Dendritic cell treated with granulocyte-macrophage colony-stimulating factor and Interleukin-4, amounts not matched to agents 40 ng/mL and 50 ng/mL, for 4 days (primary cell): ENCODE measurements at regions not wholly inside any gene's neighbourhood (a gene's known extent, or its start where the extent isn't known, plus 50 kb on each side); places are given as distances from the start of the nearest gene placed in this dataset.

ENCODE experiments used
- H3K27ac Mint-ChIP-seq: one replicate; pipeline ENCODE4 v1.8.0; 2022; ENCODE audit warnings: mild to moderate bottlenecking, mixed read lengths
- H3K27me3 Mint-ChIP-seq: one replicate; pipeline ENCODE4 v1.8.0; 2022; ENCODE audit warnings: mild to moderate bottlenecking, mixed read lengths
- H3K36me3 Mint-ChIP-seq: one replicate; pipeline ENCODE4 v1.8.0; 2022; ENCODE audit warnings: low read depth, mixed read lengths
- H3K4me1 Mint-ChIP-seq: one replicate; pipeline ENCODE4 v1.8.0; 2022; ENCODE audit warnings: low read depth, mixed read lengths
- H3K4me3 Mint-ChIP-seq: one replicate; pipeline ENCODE4 v1.8.0; 2022; ENCODE audit warnings: mild to moderate bottlenecking, moderate library complexity, mixed read lengths
- H3K9me3 Mint-ChIP-seq: one replicate; pipeline ENCODE4 v1.8.0; 2022; ENCODE audit warnings: mixed read lengths
- intact Hi-C: fragments of 100-400 bp; cut with micrococcal nuclease; formaldehyde crosslinking; loops from one replicate; pipeline ENCODE4 v1.15.0; 2022

- no peak overlapping the region for H3K27ac Mint-ChIP-seq
- intact Hi-C loops, result no loop called here
- no peaks in the 10 kb centered on the region for H3K27me3 Mint-ChIP-seq
- H3K4me1 Mint-ChIP-seq, result no peaks in the 10 kb centered on the region
- no peak overlapping the region for H3K4me3 Mint-ChIP-seq
- no peaks in the 10 kb centered on the region for H3K36me3 Mint-ChIP-seq
- no peaks in the 10 kb centered on the region for H3K9me3 Mint-ChIP-seq
Measured at GRCh38 chr6:56311061-56311460, 63.7 kb upstream of the COL21A1 start.

- H3K4me1 Mint-ChIP-seq, result no peaks in the 10 kb centered on the region
- no peaks in the 10 kb centered on the region for H3K36me3 Mint-ChIP-seq
- H3K27ac Mint-ChIP-seq, result no peak overlapping the region
- H3K4me3 Mint-ChIP-seq, result no peak overlapping the region
- H3K27me3 Mint-ChIP-seq, result no peaks in the 10 kb centered on the region
- intact Hi-C loops, result no loop called here
- H3K9me3 Mint-ChIP-seq, result no peaks in the 10 kb centered on the region
Measured at GRCh38 chr6:56310241-56310640, 62.9 kb upstream of the COL21A1 start.

GRCh38 chr6:56299916-56300315, 52.5 kb upstream of the COL21A1 start:
- Mint-ChIP-seq H3K9me3 (no peaks in the 10 kb centered on the region), H3K4me3 (no peak overlapping the region), H3K27me3 (no peaks in the 10 kb centered on the region), H3K4me1 (no peaks in the 10 kb centered on the region), H3K27ac (no peak overlapping the region), H3K36me3 (no peaks in the 10 kb centered on the region)
- intact Hi-C loops, result no loop called here

- Mint-ChIP-seq H3K9me3 (no peaks in the 10 kb centered on the region), H3K4me1 (no peaks in the 10 kb centered on the region), H3K27ac (no peak overlapping the region), H3K27me3 (no peaks in the 10 kb centered on the region), H3K36me3 (no peaks in the 10 kb centered on the region), H3K4me3 (no peak overlapping the region)
- intact Hi-C loops, result no loop called here
Measured at GRCh38 chr6:56297022-56297989, 49.9 kb upstream of the COL21A1 start.
